Astrocyte (in vitro differentiated cells and primary cell): ENCODE measurements at regions not wholly inside any gene's neighbourhood (a gene's known extent, or its start where the extent isn't known, plus 50 kb on each side); places are given as distances from the start of the nearest gene placed in this dataset.

Experiments
- EZH2 ChIP-seq: IDR thresholded peaks from 2 replicates; pipeline ENCODE4 v1.6.1; 2012; ENCODE audit warnings: mild to moderate bottlenecking, low read length, inconsistent platforms; ENCODE audit not compliant: insufficient read depth
- TF ChIP-seq, protein P1 (sequence below): IDR thresholded peaks from 2 replicates; pipeline ENCODE4 v1.5.1; 2011; ENCODE audit warnings: low read depth, mild to moderate bottlenecking, inconsistent platforms, low read length, moderate library complexity; ENCODE audit not compliant: insufficient read depth

DNA sequence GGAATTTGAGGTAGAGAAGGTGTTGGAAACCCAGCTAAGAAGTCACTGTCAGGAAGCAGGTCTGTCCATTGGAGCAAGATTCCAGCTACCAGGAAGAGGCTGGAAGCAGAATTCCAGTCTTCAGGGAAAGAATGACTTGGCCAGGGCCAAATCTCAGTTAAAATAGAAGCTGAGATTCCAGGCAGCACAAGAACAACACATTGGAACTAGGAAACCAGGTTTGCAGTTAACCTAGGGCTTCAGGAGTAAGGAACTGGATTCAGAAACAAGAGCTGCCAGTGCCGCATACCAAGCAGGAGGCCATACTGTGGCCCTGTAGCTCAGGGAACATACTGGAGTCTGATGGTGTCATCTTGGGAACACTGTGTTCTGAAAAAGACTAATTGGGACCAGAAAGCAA lies 73.7 kb upstream of the FUCA2 start:
- no peak for TF ChIP-seq EZH2
- TF ChIP-seq, protein P1, sequence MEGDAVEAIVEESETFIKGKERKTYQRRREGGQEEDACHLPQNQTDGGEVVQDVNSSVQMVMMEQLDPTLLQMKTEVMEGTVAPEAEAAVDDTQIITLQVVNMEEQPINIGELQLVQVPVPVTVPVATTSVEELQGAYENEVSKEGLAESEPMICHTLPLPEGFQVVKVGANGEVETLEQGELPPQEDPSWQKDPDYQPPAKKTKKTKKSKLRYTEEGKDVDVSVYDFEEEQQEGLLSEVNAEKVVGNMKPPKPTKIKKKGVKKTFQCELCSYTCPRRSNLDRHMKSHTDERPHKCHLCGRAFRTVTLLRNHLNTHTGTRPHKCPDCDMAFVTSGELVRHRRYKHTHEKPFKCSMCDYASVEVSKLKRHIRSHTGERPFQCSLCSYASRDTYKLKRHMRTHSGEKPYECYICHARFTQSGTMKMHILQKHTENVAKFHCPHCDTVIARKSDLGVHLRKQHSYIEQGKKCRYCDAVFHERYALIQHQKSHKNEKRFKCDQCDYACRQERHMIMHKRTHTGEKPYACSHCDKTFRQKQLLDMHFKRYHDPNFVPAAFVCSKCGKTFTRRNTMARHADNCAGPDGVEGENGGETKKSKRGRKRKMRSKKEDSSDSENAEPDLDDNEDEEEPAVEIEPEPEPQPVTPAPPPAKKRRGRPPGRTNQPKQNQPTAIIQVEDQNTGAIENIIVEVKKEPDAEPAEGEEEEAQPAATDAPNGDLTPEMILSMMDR: no peak
